IPS DF 4.7 (cell line): ENCODE measurements at regions not wholly inside any gene's neighbourhood (a gene's known extent, or its start where the extent isn't known, plus 50 kb on each side); places are given as distances from the start of the nearest gene placed in this dataset.
"Not testable (repeated sequence)": the region's sequence is repeated elsewhere in the genome, so short reads cannot be mapped to it uniquely, and the experiment has no call there.

Experiments
- DNase-seq: peaks from one replicate; pipeline ENCODE4 v3.0.0-alpha.2; 2013; ENCODE audit warnings: low spot score; ENCODE audit errors: extremely low read depth

DNA sequence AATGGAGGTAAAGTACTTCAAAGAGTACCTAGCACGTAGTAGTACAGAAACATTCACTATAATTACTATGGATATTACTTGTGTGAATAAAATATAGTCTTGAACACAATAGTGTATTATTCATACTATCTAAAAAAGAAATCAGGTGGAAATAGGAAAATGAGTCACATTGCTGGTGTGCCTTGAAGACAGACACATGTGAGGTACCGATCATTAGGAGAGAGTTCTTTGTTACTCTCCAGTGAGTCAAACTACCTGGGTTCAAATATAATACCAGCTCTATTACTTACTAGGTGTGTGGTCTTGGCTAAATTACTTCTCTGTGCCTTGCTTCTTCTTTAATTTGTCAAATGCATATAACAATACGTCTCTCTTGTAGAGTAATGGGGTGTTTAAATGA lies 50.8 kb upstream of the BEND6 start:
- no peak for DNase-seq

DNA sequence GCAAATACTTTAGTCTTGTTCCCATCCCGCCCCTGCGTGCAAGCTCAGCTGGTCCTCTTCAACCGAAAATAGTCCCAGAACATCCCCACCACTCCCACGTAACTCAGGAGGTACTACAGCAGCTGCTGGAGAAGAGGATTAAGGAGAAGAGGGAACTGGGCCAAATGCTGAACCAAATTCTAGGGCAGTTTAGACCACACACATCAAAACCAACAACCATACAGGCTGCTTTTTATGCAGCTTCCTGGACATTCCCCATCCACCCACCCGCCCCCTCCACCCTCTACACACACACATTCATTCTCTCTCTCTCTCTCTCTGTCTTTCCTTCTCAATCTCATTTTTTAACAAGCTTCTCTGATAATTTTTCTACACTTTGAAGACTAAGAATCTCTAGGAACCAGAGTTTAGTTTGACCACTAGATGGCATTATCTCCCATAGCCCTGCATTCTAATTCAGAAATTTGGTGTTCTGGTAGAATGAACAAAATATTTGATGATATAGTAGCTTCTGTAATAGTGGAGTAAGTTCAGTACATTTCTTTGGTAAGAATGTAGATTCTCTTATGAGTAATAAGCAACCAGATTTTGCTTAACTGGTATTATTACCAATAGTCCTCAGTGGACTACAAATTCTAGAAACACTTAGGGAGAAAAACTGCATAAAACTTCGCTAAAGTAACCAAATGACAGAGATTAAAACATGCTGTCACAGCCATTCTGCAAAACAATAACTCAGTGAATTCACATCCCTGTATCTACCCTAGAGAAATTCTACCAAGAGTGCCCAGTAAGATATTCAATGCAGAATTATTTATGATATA lies 52.1 kb upstream of the BEND6 start:
- DNase-seq: no peak

DNA sequence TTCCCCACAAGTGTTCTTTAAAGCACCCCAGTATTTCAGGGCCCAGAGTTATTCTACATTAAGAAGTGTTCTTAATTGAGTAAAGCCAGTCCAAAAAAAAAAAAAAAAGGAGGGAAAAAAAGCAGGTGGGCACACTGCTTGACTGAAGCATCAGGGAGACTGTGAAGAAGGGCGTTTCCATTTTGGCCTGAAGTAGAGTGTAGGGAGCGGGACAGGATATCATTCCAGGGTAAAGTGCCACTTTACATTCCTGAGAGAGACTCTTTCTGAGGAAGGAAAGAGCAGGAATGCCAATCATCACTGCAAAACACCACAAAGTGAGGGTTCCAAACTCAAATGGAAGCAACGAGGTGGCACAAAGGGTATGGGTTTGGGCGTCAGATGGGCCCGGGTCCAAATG lies 54.1 kb upstream of the BEND6 start:
- DNase-seq: no peak

- DNase-seq: no peak
Observed at GRCh38 chr6:56899753-56900152, 55.2 kb upstream of the BEND6 start.

DNA sequence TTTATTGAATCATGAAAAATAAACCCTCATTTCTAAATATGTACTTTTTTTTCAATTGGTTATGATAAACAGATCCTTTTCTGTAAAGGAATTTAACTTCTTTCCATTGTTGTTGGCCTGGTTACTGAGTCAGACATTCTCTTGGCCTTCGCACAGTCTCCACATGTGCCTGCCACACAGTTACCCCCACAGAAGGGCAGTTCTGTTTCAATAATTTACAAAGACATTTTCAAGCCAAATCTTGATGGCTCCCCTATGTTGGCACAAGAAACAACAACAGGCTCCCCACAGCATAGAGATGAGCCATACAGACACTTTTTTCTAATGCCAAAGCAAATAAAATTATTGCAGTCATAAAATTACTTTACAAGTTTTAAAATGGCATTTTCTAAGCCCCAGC lies 55.6 kb upstream of the BEND6 start:
- DNase-seq: no peak

DNA sequence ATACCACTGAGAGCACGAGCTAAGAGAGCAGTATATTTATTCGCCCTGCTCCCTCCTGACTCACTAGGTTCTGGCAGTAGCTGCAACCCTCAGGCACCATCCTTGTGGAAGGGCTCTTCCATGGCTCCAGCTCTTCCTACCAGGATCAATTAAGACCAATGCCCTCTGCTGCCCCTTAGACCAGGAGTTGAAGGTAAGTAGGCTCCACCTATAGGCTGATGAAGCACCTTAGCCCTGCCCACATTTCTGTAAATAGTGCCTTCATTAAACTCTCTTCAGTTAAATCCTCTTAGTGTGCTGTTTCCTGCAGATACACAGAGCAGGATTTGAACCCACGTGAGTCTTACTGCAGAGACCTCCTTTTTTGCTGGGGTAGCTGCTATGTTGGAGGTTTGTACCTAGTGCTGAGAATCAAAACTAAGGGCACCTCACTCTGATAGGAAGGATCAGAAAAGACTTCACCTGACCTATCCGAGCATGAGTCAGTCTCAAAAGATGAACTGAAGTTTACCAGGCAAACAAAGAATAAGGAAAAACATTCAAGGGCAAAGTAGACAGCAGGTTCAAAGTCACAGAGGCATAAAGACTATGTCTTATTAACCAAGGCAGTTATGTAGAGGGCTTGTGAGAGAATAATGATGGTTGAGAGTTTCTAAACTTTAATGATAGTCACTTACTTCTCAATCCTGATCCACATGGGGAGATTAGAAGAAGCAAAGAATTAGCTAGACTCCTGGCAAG lies 56.9 kb upstream of the BEND6 start:
- no peak for DNase-seq

DNA sequence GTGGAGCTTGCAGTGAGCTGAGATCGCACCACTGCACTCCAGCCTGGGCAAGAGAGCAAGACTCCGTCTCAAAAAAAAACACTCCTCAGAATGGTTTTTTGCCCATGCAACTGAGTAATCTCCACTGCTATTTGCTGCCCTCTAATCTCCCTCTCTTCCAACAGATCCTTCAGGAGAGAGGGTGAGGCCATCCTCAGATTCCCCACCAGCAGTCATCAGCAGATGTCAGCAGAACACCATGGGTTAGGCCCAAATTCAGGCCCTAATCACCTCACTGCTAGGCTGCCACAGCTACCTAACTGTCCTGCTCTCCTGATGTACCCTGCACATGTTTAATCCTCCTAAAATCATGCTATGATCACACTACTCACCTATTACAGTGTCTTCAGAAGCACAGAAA lies 63.2 kb upstream of the BEND6 start:
- DNase-seq: no peak

DNA sequence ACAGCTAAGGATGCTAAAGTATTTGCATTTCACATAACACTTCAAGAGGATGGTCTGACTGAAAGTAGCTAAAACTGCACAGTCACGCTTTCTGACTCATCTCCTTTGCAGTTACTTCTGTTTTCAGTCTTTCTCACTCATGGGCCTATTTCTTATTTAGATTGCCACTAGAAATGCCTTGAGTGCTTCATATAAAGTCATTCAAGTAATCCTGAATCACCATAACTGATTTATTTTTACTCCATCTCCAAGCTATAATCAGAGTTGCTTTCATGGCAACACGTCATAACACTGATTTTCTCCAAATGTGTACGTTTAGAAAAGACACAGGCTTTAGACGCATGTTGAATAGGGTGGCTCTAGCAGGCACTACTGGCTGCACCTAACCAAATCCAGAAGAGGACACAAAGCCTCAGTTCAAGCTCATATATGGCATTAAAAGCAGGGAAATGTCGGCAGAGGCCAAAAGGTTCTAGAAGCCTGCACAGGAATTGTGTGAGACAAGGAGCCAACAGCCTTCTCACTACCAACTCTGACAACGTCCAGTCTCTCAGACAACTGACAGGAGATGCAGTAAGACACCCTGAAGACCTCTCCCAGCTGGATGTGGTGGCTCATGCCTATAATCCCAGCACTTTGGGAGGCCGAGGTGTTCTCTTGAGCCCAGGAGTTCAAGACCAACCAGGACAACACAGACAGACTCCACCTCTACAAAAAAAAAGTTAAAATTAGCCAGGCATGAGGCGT lies 64.1 kb upstream of the BEND6 start:
- DNase-seq: no peak

DNA sequence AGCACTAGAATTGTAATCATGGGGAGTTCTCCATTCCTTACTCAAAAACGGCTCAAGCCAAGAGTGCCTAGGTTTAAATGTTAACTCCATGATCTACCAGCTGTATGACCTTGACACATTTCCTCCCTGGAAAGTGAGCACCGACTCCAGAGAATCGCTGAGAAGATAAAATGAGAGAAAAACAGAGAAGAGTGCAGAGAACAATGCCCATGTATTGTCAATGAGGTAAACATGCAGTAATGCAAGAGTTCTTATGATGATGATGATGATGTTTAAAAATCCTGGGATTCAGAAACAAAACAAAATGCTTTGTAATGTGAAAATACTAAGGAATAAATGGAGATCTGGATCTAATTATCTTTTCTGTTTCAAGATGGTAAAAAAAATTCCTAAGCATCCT lies 64.8 kb upstream of the BEND6 start:
- DNase-seq: no peak

DNA sequence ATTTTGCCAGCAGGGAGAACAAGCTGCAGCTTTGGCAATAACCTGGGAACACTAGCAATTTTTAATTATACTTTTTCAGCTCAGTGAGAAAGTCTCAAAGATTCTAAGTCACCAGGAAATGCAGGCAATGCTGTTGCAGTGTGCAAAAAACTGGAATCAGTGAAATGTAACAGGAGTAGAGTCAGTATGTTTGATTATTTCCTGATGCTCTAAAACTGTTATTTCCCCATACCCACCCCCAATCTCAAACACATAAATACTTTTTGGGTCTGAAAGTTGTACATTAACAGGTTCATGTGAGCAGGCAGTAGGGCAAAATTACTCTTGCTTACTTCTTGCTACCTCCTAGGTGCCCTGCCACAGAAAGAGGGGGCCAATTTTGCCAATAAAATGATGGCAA lies 65.4 kb upstream of the BEND6 start:
- DNase-seq: no peak

- no peak for DNase-seq
Observed at GRCh38 chr6:56888687-56889086, 66.2 kb upstream of the BEND6 start.

GRCh38 chr6:56887086-56887485 lies 67.8 kb upstream of the BEND6 start:
- DNase-seq: no peak

GRCh38 chr6:56877922-56878321 lies 77.0 kb upstream of the BEND6 start:
- no peak for DNase-seq

DNA sequence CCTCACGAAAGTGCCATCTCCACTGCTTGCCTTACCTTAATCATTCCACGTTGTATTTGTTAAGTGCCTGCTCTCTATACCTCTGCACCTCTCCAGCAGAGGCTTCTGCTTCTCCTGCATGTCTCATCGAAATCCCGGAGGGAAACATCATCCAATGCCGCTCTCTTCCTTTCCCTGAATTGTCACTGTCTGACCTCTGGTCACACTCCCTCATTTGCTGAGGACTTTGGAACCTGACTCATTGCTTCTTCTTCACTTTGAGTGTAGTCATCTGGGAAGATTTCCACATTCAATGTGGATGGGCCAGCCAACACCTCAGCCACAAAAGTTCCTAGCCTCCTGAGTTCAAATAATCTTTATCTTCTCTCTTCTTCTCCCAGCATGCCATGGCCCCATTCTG lies 78.9 kb upstream of the BEND6 start:
- no peak for DNase-seq

- no peak for DNase-seq
Observed at GRCh38 chr6:56875523-56875922, 79.4 kb upstream of the BEND6 start.

DNA sequence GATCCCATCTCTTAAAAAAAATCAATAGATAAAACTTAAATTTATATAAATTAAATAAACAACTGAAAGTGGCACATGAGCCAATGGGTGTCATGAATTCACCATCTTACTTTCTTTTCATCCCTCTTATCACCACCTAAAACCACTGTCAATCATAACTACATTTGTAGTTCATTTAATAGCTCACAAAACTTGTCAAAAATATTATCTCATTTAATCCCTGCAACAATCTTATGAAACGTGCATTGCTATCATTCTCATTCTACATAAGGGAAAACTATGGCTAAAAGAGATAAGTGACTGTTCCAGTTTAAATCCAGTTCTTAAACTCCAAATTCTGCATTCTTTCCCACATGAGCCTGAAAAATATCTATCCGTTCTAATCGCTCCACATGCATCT lies 80.6 kb upstream of the BEND6 start:
- no peak for DNase-seq

DNA sequence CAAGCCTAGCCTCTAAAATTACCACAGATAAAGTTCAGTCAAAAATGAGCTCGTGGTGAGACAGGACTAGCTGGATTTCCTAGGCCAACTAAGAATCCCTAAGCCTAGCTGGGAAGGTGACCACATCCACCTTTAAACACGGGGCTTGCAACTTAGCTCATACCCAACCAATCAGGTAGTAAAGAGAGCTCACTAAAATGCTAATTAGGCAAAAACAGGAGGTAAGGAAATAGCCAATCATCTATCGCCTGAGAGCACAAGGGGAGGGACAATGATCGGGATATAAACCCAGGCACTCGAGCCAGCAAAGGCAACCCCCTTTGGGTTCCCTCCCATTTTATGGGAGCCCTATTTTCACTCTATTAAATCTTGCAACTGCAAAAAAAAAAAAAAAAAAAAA lies 84.9 kb upstream of the BEND6 start:
- not testable (repeated sequence) for DNase-seq

DNA sequence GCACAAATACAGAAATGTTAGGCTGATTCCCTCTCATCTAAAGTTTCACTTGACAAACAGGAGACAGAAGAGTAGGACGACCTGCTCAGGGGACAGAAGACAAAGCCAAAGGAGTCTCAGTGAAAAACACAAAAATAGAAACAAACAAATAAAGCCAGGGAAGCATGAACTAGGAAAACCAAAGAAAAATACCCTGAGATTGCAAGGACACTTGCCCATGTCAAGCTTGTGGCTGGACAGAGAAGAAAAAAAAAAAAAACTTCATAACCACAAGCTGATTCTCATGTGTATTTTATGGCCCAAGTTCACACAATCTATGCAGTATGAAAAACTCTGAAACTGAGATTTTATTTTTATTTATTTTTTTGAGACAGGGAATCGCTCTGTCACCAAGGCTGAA lies 85.6 kb upstream of the BEND6 start:
- no peak for DNase-seq

GRCh38 chr6:56868687-56869086 lies 86.2 kb upstream of the BEND6 start:
- DNase-seq: no peak

DNA sequence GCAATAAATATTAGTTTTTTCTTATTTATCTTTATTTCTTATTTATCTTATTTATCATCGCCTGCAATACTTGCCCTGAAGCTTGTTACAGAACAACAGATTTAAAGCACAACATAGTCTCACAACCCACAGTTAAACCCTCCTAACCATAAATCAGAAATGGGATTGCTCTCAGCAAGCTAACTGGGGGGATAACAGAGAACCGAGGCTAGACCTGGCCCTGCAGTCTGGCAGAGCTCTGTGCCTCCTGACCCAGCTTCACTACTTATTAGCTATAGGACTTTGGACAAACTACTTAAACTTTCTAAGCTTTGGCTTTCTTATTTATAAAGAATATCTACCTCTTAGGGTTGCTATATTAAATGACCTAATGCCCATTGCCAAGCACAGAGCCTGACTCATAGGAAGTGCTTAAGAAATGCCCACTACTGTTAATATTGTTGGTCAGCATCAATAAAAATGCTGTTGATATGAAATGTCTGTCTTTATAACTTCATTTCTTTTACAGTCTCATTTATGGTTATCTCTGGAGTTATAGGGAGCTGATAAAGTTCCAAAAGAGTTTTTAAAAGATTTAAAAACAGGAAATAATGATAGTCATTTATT lies 87.9 kb upstream of the BEND6 start:
- no peak for DNase-seq

DNA sequence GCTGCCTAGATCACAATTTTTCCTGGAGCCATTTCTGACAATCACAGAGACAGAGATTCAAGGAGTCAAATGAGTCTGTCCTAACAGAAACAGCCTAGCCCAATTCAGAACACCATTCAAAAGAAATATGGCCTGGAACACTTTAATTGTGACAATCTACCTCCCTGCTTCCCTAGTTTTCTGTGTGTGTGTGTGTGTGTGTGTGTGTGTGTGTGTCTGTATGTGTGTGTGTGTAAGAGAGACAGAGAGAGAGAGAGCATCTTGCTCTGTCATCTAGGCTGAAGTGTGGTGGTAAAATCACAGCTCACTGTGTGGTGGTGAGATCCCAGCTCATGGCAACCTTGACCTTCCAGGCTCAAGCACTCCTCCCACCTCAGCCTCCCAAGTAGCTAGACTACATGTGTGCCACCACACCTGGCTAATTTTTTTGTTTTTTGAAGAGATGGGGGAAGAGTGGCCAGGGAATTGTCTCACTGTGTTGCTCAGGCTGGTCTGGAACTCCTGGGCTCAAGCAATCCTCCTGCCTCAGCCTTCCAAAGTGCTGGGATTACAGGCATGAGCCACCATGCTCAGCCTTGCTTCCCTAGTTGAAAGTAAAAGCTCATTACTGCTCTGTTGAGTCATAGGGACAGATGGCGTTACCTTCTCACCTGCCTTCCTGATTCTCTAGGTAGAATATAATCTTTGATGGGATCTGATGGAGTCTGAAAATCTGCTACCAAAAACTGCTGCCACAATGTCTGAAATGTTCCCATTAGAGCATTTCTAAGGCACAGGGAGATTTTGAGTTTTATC lies 89.6 kb upstream of the BEND6 start:
- no peak for DNase-seq
